GM10248 (cell line): ENCODE measurements at regions not wholly inside any gene's neighbourhood (a gene's known extent, or its start where the extent isn't known, plus 50 kb on each side); places are given as distances from the start of the nearest gene placed in this dataset.

Experiments used
- CTCF ChIA-PET: fragments of 300-600 bp; sonication (Branson Sonifier 250); formaldehyde crosslinking; extraction: SDS; loops from one replicate; lab custom pipeline; 2021; ENCODE audit warnings: antibody characterized with exemption; lab: Yijun Ruan, JAX
- POLR2A ChIA-PET: fragments of 350-650 bp; sonication (Branson Sonifier 250); formaldehyde crosslinking; extraction: SDS; loops from one replicate; lab custom pipeline; 2020; ENCODE audit warnings: antibody characterized with exemption; lab: Yijun Ruan, JAX
- DNase-seq: peaks from one replicate; pipeline ENCODE4 v3.0.0; 2012; ENCODE audit errors: extremely low spot score
- TF ChIP-seq, protein P1 (sequence below): IDR thresholded peaks from 2 replicates; pipeline ENCODE4 v1.5.1; 2012; ENCODE audit warnings: mild to moderate bottlenecking, low read depth; ENCODE audit errors: extremely low read depth, missing control alignments, control extremely low read depth

DNA sequence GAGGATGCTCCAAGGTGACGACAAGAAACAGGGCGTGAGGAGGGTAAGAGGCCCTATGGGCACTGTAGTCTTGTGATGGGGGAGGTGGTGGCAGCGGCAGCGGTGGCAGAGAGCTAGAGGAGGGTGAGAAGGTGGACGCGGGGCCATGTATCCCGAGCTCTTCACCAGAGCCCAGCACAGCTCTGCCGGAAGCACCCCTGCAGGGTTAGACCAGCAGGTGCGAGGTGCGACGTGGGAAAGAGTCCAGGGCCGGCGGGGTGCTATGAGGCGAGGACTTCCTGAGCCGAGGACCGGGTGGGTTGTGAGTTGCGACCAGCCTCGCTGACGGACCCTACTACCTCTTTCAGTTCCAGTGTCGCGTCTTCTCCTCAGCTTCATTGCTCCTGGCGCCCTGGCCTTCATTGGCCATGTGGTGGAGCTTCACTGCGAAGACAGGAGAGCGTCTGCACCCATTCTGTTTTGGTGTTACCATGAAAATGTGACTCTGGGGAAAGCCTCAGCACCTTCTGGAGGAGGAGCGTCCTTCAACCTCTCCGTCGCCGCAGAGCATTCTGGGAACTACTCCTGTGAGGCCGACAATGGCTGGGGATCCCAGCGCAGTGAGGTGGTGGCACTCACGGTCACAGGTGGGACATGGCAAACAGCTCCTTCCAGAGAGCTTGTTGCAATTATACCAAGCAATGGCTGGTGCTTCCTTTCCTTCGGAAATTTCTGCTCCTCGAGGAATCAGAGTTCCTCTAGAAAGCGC lies 67.9 kb upstream of the KIRREL1 start:
- TF ChIP-seq, protein P1, sequence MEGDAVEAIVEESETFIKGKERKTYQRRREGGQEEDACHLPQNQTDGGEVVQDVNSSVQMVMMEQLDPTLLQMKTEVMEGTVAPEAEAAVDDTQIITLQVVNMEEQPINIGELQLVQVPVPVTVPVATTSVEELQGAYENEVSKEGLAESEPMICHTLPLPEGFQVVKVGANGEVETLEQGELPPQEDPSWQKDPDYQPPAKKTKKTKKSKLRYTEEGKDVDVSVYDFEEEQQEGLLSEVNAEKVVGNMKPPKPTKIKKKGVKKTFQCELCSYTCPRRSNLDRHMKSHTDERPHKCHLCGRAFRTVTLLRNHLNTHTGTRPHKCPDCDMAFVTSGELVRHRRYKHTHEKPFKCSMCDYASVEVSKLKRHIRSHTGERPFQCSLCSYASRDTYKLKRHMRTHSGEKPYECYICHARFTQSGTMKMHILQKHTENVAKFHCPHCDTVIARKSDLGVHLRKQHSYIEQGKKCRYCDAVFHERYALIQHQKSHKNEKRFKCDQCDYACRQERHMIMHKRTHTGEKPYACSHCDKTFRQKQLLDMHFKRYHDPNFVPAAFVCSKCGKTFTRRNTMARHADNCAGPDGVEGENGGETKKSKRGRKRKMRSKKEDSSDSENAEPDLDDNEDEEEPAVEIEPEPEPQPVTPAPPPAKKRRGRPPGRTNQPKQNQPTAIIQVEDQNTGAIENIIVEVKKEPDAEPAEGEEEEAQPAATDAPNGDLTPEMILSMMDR: no peak
- DNase-seq: no peak
- POLR2A ChIA-PET: no interaction called here
- CTCF ChIA-PET: interaction anchor here (1.5 kb wide), 1 partner anchor 170 kb away, joined by 3 read pairs; no protein-coding TSS in a partner anchor

- ChIA-PET CTCF (no interaction called here), POLR2A (no interaction called here)
- TF ChIP-seq, protein P1: no peak
- DNase-seq: no peak
Measured at GRCh38 chr1:157932069-157932468, 61.4 kb upstream of the KIRREL1 start.

DNA sequence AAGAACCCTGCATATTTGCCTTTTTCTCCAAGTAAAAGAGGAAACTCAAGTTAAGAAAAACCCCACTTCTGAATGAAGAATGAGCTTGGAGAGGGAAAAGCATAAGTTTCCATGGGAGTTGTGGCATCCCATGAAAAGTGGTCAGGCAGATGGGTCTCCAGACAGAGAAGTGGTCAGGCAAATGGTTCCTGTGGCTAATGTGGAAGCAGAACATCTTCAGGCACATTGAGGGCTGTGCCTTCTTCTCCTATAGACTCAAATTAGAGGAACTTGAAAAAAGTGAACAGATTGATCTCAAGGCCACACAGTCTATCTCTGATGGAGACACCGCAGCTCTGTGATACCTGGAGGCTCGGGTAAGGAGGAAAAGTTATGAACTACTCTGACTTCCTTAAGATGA lies 55.7 kb upstream of the KIRREL1 start:
- CTCF ChIA-PET: interaction anchor here (1.0 to 2.3 kb wide), 3 partner anchors 10 to 187 kb away, joined by 3 to 7 read pairs (median 3); no protein-coding TSS in a partner anchor
- TF ChIP-seq, protein P1: no peak
- no peak for DNase-seq
- POLR2A ChIA-PET: no interaction called here

- no peak for DNase-seq
- TF ChIP-seq, protein P1: no peak
- ChIA-PET POLR2A (no interaction called here), CTCF (no interaction called here)
Measured at GRCh38 chr1:157941939-157942338, 51.5 kb upstream of the KIRREL1 start.
